ENCODE measurements at regions not wholly inside any gene's neighbourhood (a gene's known extent, or its start where the extent isn't known, plus 50 kb on each side); places are given as distances from the start of the nearest gene placed in this dataset.

DNA sequence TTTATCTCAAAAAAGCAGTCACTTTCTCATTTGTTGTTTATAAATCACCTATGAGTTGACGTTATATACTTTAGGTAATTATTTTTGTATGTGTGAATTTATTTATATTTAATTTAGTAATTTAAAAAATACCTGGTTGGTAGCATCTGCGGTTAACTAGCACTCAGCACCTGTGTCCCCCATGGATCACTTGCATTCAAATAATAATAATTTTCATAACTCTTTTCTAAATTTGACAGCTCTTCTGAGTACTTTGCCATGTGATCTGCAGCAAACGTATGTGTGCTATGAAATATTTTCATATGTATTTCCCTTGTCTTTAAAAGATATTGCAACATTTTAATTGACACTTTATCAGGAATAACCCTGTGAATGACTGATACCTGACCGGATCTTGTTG is 88.1 kb downstream of the CMPK2 start:
- peaks cover 4 to 29% (median 20%) of the 10 kb centered on the region in 6 donors for H3K4me1 ChIP-seq
- intact Hi-C loops (cut with DNase I; ENCODE audit: low total_unique reads) = no loop called here
- no peaks in the 10 kb centered on the region for H3K9me3 ChIP-seq
- DNase-seq = no peak
- no peak overlapping the region for H3K4me3 ChIP-seq
- no peaks in the 10 kb centered on the region for H3K36me3 ChIP-seq
- peaks cover 0 to 23% (median 0%) of the 10 kb centered on the region in 7 donors for H3K27me3 ChIP-seq (replicated peaks in 1 of 7)
- TF ChIP-seq POLR2AphosphoS5 (IDR thresholded peaks at IDR 0.05) (no peak), POLR2A (IDR thresholded peaks at IDR 0.05) (no peak), CTCF (IDR thresholded peaks at IDR 0.05 in 8 of 11, conservative IDR thresholded peaks at IDR 0.05 in 3 of 11) (no peak)
- no peak overlapping the region for H3K27ac ChIP-seq
- WGBS, 5 donors = 71 to 84% (median 79%) methylated on average over 4 of the region's 4 CpGs

DNA sequence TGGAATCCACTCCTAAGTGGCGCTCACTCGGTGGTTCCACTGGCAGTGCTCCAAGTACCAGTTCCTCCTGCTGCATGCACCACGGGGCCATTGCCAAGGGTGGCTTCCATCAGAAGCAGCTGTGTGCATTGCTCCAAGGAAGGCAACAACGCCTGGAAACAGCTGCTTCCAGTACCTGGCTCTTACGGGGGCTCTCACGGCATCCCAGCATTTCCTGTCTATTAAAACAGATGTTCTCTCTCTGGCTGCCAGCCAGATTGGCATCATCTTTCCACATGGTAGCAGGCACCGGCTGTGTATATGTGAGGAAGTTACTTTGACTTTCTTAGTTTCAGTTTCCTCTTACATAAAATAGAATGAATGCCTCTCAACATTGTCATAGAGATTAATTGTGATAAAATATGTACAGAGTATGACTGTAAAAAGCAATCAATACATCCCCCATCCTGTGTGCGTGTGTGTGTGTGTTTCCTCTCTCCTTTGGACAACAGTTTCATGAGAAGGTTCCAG is 84.9 kb downstream of the CMPK2 start:
- Histone ChIP-seq H3K4me1 (peaks cover 0 to 22% (median 12%) of the 10 kb centered on the region in 6 donors), H3K9me3 (no peaks in the 10 kb centered on the region), H3K27me3 (replicated peaks in 1 of 7) (no peaks in the 10 kb centered on the region), H3K4me3 (peak overlapping the region in 3 of 8 donors; percentile 8 to 51 (median 11)), H3K36me3 (no peaks in the 10 kb centered on the region), H3K27ac (peak overlapping the region in 3 of 8 donors; percentile 16 to 39 (median 34))
- intact Hi-C loops (cut with DNase I; ENCODE audit: low total_unique reads) = no loop called here
- TF ChIP-seq CTCF (IDR thresholded peaks at IDR 0.05 in 8 of 11, conservative IDR thresholded peaks at IDR 0.05 in 3 of 11) (no peak), POLR2A (IDR thresholded peaks at IDR 0.05) (no peak), POLR2AphosphoS5 (IDR thresholded peaks at IDR 0.05) (peak; percentile 17 to 73 (median 70))
- peak; percentile 81 for DNase-seq
- 1 to 6% (median 3%) methylated on average over 8 of the region's 8 CpGs for WGBS, 5 donors

GRCh38 chr2:6782517-6783237 is 83.0 kb downstream of the CMPK2 start:
- no peak overlapping the region for H3K27ac ChIP-seq
- H3K9me3 ChIP-seq = no peaks in the 10 kb centered on the region
- no peaks in the 10 kb centered on the region for H3K27me3 ChIP-seq (replicated peaks in 1 of 7)
- no peak overlapping the region for H3K4me3 ChIP-seq
- TF ChIP-seq CTCF (IDR thresholded peaks at IDR 0.05 in 8 of 11, conservative IDR thresholded peaks at IDR 0.05 in 3 of 11) = no peak
- TF ChIP-seq POLR2A (IDR thresholded peaks at IDR 0.05) = no peak
- no peak for TF ChIP-seq POLR2AphosphoS5 (IDR thresholded peaks at IDR 0.05)
- no peaks in the 10 kb centered on the region for H3K36me3 ChIP-seq
- DNase-seq = no peak
- H3K4me1 ChIP-seq = peaks cover 0 to 22% (median 12%) of the 10 kb centered on the region in 6 donors
- WGBS, 5 donors = 62 to 82% (median 71%) methylated on average over 16 of the region's 16 CpGs
- intact Hi-C loops (cut with DNase I; ENCODE audit: low total_unique reads) = no loop called here

- Histone ChIP-seq H3K27ac (no peak overlapping the region), H3K4me1 (peaks cover 0 to 22% (median 12%) of the 10 kb centered on the region in 6 donors), H3K27me3 (replicated peaks in 1 of 7) (no peaks in the 10 kb centered on the region), H3K36me3 (no peaks in the 10 kb centered on the region), H3K9me3 (no peaks in the 10 kb centered on the region), H3K4me3 (no peak overlapping the region)
- TF ChIP-seq POLR2AphosphoS5 (IDR thresholded peaks at IDR 0.05) (no peak), POLR2A (IDR thresholded peaks at IDR 0.05) (no peak), CTCF (IDR thresholded peaks at IDR 0.05 in 8 of 11, conservative IDR thresholded peaks at IDR 0.05 in 3 of 11) (no peak)
- intact Hi-C loops (cut with DNase I; ENCODE audit: low total_unique reads) = no loop called here
- 83 to 96% (median 91%) methylated on average over 6 of the region's 6 CpGs for WGBS, 5 donors
- no peak for DNase-seq
These were observed 82.5 kb downstream of the CMPK2 start for GRCh38 chr2:6783238-6783614.

Data from spleen (tissue), 11 donors.